ENCODE measurements at regions not wholly inside any gene's neighbourhood (a gene's known extent, or its start where the extent isn't known, plus 50 kb on each side); places are given as distances from the start of the nearest gene placed in this dataset.

DNA sequence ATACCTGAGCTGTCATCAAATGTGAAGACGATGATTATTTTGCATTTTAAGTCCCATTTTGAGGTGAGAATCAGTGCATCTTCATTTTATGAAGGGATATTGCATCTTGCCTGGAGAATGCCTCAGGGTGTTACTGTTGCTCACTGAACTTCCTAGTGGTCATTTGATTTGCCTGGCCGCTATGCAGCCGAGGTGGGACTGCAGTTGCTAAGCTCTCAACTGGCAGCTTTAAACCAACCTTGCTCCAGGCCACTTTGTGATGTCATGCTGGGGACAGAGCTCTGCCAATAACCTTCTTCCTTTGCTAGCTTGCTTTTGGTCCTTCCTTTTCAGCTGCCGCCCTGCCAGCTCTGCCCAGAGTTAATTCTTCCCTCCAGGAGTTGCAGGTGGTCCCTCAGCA, 409.4 kb upstream of the B3GAT1 start:
- no peak for DNase-seq (ENCODE audit: low read depth in 2 of 2, low spot score in 1 of 2)

DNA sequence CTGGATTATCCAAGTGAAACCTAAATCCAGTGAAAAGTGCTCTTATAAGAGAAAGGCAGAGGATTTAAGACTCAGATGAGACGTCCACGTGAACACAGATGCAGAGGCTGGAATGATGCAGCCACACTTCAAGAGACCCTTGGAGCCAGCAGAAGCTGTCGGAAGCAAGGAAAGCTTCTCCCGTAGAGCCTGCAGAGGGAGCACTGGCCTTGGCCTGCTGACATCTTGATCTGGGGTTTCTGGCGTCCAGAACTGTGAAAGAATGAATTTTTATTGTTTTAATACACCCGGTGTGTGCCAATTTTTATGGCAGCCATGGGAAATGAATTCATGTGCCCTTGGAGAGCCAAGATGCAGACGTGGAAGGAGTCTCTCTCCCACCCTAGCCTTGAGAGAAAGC, 407.0 kb upstream of the B3GAT1 start:
- DNase-seq (ENCODE audit: low read depth in 2 of 2, low spot score in 1 of 2) = no peak

DNA sequence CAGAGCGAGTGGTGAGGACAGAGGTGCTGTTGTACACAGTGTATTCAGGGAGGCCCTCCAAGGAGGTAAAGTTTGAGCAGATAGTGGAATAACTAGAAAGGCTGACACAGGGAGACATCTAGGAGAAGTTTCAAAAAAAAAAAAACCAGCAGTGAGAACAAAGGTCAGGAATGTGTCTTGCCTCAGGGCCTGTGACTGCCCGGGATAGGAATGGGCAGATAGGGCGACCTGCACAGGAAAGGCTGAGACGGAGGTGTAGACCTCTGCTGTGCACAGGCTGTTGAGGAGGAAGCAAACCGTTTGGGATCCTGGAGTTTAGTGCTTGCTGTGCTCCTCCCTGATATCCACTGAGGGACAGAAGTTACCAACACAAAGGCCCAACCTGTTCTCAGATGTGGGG, 406.5 kb upstream of the B3GAT1 start:
- DNase-seq (ENCODE audit: low read depth in 2 of 2, low spot score in 1 of 2) = no peak

- no peak for DNase-seq (ENCODE audit: low read depth in 2 of 2, low spot score in 1 of 2)
These were observed 403.4 kb upstream of the B3GAT1 start for GRCh38 chr11:134815404-134815803.

GRCh38 chr11:134807997-134808396, 396.0 kb upstream of the B3GAT1 start:
- DNase-seq (ENCODE audit: low read depth in 2 of 2, low spot score in 1 of 2) = no peak

- DNase-seq (ENCODE audit: low read depth in 2 of 2, low spot score in 1 of 2) = no peak
These were observed 390.6 kb upstream of the B3GAT1 start for GRCh38 chr11:134802598-134802997.

DNA sequence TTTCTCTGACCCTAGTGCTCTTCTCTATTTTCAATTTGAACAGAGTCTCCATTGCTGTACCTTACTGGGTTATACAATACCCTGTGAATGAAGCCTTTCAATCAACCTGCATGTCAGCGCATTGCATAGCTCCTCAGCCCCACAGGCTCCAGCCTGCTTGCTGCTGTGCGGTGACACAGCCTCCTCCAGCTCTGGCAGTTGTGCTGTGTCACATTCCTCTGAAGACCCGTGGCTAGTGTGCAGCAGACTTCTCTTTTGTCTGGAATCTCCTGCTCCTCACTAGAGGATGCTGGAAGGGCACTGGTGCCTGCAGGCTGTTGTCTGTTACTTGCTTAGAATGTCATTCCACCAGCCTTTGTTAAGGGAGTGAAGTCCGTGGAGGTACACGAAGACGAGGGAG, 390.1 kb upstream of the B3GAT1 start:
- DNase-seq (ENCODE audit: low read depth in 2 of 2, low spot score in 1 of 2) = no peak

DNA sequence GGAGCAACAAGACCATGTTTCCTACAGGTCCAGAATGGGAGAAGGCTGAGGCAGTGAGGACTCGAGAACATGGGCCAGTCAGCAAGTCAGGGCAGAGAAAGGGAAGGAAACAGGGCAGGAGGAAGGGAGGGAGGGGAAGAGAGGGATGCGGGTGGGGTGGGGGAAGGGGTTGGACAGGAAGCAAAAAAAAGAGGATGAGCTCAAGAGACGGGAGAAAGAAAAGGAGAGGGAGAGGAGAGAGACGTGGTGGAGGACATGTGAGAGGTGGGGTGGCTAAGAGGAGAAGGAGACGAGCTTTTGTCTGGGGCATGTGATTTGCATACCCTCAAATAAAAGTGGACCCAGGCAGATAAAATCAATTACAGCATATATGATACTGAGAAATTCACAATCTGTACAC, 389.5 kb upstream of the B3GAT1 start:
- no peak for DNase-seq (ENCODE audit: low read depth in 2 of 2, low spot score in 1 of 2)

DNA sequence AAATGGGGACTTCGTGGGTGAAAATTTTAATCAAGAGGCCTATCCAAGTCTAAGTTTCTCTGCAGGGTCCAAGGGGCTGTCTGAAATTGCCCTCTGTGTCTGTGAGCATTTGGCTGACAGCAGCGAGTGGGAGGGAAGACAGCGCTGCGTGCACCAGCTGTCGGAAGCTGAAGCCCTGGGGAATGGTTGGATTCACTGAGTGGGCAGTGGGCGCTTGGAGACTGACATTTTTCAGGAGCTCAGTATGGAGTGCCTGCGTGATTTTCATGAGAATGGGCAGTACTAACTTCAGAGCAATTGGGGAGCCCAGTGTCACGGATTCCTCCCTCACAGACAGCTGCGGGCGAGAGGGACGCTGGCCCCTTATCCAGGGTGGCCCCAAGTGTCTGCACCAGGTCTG, 388.8 kb upstream of the B3GAT1 start:
- no peak for DNase-seq (ENCODE audit: low read depth in 2 of 2, low spot score in 1 of 2)

GRCh38 chr11:134800130-134800529, 388.1 kb upstream of the B3GAT1 start:
- DNase-seq (ENCODE audit: low read depth in 2 of 2, low spot score in 1 of 2) = no peak

DNA sequence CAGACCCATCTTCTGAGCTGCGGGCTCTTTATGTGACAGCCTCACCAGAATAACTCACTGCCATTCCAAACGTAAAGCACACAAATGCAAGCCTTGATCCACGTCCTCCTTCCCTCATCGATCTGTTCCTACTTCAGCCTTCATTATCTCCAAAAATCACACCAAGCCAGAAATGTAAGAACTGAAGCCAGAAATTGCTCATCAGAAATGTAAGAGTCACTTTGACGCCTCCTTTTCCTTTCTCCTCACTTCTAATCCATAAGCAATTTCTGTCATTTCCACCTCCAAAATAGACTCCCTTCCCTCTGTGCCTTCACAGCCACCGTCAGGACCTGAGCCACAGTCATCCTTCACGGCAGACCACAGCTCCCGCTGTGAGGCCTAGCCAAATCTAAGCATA, 387.3 kb upstream of the B3GAT1 start:
- DNase-seq (ENCODE audit: low read depth in 2 of 2, low spot score in 1 of 2) = no peak

DNA sequence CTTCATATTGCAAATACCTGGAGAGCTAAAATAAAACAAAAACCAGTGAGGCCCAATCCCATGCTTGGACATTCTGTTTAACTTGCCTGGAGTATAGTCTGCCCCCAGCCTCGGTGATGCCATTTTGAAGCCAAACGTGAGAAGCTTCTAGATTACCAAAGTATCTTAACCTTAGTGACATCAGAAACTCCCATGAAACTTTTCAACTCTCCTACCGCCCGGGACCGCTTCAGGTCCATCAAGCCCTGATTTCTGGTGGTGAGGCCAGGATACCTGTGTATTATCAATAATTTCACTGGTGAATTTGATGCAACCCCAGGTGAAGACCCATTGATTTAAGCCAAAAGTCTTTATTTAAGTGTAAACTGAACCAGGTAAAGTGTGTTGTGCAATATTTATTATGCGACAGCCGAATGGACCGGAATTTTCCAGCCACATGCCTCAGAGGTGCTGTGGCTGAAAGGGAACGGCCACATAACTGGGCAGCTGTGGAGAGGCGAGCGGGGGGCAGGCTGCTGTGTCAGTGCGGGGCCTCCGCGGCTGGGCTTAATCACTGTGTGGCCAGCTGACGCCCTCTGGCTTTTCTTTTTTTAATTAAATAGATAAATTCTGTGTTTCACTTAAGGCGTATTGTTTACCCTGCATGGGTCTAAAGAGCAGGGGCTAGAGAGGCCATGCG, 385.5 kb upstream of the B3GAT1 start:
- DNase-seq (ENCODE audit: low read depth in 2 of 2, low spot score in 1 of 2) = no peak

DNA sequence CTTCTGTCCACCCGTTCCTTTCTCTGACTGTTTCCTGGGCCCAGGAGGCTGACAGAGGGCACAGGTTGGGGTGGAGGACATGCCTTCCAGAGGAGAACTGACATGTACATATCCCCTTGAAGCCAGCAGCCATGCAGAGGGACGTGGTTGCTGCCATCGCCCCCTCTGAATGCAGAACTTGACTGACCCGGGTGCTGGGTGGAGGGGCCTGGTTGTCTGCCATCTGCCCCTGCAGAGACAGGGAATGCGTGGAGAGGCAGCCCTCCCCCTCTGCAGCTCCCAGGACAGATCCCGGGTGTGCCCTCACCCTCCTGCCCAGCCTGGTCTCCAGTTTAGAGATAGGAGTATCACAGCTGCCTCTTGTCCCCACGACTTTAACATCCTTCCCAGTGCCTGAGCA, 383.0 kb upstream of the B3GAT1 start:
- no peak for DNase-seq (ENCODE audit: low read depth in 2 of 2, low spot score in 1 of 2)

DNA sequence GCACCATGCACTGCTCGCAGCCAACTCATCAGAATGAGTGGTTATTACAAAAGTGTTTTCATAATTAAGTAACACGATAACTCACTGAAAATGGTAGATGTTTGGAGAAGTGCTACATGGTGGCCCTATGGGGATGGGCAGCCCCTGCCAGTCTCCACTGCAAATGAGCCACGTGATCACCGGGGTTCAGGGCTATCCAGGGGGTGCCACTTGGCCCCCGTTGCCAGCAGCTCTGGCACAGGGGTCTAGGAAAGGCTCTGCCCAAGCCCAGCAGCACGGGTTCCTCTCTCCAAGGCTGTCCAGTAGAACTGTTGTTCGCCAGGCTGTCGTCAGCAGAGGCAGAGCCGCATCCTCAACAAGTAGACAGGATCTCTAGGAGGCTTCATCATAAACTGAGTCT, 382.1 kb upstream of the B3GAT1 start:
- DNase-seq (ENCODE audit: low read depth in 2 of 2, low spot score in 1 of 2) = no peak

DNA sequence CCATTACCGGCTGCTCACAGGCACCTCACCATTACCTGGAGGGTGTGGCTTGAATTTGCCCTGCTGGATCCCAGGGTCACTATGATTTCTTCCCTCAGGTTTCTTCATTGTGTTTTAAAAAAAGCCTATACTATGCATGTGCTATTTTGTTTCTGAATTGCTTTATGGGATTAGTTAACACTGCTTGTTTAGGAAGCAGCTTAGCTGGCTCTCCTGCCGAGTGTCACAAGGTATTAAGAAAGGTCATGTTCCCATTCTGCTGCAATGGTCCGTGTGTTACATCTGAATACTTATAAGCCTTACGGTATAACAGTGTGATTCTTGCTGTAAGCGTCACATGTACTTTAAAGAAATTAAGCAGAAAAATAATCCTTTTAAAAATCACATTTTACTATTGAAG, 380.6 kb upstream of the B3GAT1 start:
- DNase-seq (ENCODE audit: low read depth in 2 of 2, low spot score in 1 of 2) = no peak

DNA sequence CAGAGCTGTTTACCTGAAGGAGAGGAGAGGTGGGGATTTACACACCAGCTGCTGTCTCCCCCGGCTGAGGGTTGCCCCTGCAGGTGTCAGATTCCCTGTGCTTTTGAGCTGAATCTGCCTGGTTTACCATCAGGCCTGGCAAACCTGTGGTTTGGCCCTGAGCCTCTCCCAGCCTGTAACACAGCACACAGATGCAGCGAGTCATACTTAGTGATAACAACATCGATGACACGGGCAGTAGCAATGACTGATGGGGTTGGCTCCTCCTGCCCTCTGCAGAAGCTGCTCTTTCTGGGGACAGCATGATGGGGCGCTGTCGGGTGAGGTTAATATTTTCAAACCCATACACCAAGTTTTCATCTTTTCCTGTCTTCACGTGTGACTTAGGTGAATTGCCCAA, 380.0 kb upstream of the B3GAT1 start:
- no peak for DNase-seq (ENCODE audit: low read depth in 2 of 2, low spot score in 1 of 2)

- no peak for DNase-seq (ENCODE audit: low read depth in 2 of 2, low spot score in 1 of 2)
These were observed 379.1 kb upstream of the B3GAT1 start for GRCh38 chr11:134791102-134791501.

GRCh38 chr11:134789104-134789503, 377.1 kb upstream of the B3GAT1 start:
- DNase-seq (ENCODE audit: low read depth in 2 of 2, low spot score in 1 of 2) = no peak

DNA sequence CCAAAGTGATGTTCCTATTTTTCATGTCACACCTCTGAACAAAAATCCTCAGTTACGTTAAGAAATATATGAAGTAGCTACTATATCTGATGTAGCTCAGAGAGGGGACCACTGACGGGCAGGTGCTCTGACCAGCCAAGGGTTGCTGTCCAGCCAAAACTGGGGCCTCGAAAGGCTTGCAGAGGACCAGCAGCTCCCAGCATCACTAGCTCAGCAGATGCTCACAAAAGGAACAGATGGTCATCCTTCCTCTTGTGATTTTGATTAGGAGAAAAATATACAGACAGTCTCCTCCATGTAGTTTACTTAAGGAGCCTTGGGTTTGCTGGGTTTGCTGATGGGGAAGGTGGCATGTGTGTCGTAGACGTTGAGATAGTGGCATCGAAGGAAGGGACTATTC, 374.6 kb upstream of the B3GAT1 start:
- no peak for DNase-seq (ENCODE audit: low read depth in 2 of 2, low spot score in 1 of 2)

- DNase-seq (ENCODE audit: low read depth in 2 of 2, low spot score in 1 of 2) = no peak
These were observed 373.7 kb upstream of the B3GAT1 start for GRCh38 chr11:134785660-134786284.

DNA sequence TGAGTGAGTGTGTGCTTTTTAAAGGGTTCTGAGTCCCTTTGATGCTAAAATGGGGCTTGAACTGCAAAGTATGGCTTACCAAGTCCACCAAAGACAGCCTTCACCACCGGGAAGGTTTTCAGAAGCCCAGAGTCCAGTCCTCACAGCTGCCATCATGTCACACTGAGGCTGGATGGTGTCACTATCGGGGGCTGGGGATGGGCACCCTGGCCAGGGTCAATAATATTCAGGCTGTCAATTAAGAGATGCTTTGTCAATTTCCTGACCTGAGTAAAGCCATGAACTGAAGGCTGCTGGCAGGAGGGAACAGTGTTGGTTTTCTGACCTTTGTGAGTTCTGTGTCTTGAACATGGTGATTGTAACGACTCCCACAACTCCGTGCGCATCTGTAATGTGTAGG, 373.0 kb upstream of the B3GAT1 start:
- DNase-seq (ENCODE audit: low read depth in 2 of 2, low spot score in 1 of 2) = no peak

DNA sequence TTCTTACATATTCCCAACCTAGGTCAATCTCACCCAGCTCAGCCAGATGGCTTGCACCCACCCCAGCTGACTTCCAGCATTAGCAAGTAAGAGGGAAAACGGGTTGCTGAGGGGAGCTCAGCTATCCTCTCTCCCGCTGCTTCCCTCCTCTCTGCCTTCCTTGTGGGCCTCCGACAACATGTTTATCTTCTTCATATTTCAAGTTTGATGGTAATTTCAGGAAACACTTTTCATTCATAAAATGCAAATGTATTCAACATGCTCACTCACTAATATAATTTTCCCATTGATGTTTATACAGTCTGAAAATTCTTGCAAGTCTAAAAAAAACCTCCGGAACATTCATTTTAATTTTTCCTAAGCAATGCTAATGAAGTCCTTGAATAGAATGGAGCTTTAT, 372.5 kb upstream of the B3GAT1 start:
- DNase-seq (ENCODE audit: low read depth in 2 of 2, low spot score in 1 of 2) = no peak

DNA sequence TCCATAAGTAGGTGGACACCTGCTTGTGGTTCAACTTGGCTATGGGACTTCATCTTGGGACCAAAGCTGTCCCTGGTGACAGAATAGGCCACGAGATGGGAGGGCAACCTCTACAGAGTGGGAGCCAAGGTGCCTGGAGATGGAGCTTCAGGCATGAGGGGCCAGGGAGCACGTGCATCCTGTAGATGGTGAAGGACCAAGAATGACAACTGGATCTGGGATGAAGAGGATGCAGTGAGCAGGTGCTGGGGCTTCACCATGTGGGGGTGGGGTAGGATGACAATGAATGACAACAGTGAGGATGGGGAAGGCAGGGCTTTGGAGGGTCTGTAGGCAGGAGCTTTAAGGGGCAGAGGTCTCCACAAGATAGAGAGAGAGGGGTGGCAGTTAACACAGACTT, 372.0 kb upstream of the B3GAT1 start:
- no peak for DNase-seq (ENCODE audit: low read depth in 2 of 2, low spot score in 1 of 2)

Data from stimulated activated CD8-positive, alpha-beta memory T cell treated with anti-CD3 and anti-CD28 coated beads, Interleukin-4, amount 100 ng/mL, for 4 hours (primary cell).